GM19238 (cell line): ENCODE measurements at regions not wholly inside any gene's neighbourhood (a gene's known extent, or its start where the extent isn't known, plus 50 kb on each side); places are given as distances from the start of the nearest gene placed in this dataset.

Experiments
- DNase-seq: peaks from one replicate; pipeline ENCODE4 v3.0.0; 2011; ENCODE audit warnings: low spot score; ENCODE audit not compliant: insufficient read length

- no peak for DNase-seq
These were observed 445.7 kb upstream of the CLINT1 start for GRCh38 chr5:158304607-158305006.

GRCh38 chr5:158303883-158304282 lies 444.9 kb upstream of the CLINT1 start:
- no peak for DNase-seq

DNA sequence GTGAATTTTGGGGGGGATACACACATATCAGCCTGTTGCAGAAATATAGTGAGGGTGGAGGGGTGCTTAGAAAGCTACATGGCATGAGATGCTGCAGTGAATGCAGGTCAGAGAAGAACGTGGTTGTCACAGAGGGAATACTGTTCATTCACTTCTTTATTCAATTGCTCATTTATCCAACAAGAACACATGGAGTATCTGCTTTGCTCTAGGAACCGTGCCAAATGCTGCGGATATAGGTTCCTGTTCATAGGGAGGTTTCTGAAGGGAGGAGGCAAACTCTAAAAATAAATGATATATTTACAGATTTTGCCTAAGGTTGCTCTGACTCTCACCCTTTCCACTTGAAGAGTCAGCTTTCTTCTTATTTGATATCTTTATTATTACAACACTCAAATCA lies 444.3 kb upstream of the CLINT1 start:
- no peak for DNase-seq

- DNase-seq = no peak
These were observed 443.1 kb upstream of the CLINT1 start for GRCh38 chr5:158302029-158302428.

GRCh38 chr5:158301186-158301585 lies 442.2 kb upstream of the CLINT1 start:
- DNase-seq = no peak

DNA sequence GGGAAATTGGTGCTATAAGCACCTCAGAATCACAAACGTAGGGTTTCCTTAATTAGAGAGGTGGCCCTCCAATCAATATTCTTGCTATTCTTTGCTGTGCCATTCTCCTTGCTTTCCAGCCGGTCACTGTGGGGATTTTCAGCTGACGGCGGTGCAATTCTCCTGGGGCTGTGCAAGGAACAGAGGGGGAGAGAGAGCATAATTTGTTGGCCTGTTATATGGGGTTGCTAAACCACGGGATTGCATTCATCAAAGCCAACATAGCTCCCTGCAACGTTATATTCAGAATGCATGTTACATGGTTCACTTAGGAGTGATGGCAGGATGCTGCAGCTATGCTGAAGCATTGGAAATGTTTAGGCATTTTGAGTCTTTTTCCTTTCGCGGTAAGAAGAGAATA lies 441.3 kb upstream of the CLINT1 start:
- no peak for DNase-seq

GRCh38 chr5:158297002-158297527 lies 438.1 kb upstream of the CLINT1 start:
- DNase-seq = no peak

DNA sequence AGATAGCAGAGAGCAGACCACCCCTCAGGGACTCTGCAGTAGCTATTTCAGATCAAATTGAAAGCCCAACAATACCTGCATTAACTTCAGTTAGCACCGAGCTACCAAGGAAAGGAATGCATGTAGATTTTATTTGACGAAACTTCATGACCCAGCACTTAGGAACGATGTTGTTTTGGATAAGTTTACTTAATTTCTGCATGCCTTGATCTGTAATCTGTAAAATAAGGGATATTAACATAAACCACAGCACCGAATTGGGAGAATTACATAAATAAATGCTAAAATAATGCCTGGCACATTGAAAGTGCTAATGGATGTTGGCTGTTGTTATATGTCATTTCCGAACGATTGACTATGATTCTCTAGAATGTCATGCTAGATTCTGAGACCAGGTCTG lies 435.8 kb upstream of the CLINT1 start:
- DNase-seq = no peak

DNA sequence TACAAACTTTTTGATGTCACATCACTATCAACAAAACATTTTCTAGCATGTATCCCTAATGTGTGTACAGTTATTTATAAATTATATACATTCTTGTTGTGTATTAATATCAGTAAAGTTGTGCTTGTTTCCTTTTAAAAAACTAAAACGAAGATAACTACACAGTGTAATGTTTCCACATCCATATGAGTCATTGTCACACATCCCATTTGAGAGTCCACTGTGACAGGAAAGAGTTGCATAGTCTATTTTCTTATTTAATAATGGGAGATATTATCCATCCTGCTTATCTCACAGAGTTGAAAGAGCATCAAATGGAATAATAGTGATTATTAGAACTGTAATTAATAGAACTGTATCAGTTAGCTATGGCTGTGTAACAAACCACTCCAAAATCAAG lies 434.0 kb upstream of the CLINT1 start:
- DNase-seq = no peak

- DNase-seq = no peak
These were observed 431.0 kb upstream of the CLINT1 start for GRCh38 chr5:158289967-158290366.

GRCh38 chr5:158288272-158288657 lies 429.3 kb upstream of the CLINT1 start:
- no peak for DNase-seq

- no peak for DNase-seq
These were observed 428.8 kb upstream of the CLINT1 start for GRCh38 chr5:158287643-158288271.

GRCh38 chr5:158286827-158287226 lies 427.9 kb upstream of the CLINT1 start:
- DNase-seq = no peak

- no peak for DNase-seq
These were observed 426.8 kb upstream of the CLINT1 start for GRCh38 chr5:158285698-158286097.

- DNase-seq = no peak
These were observed 425.3 kb upstream of the CLINT1 start for GRCh38 chr5:158284242-158284641.

GRCh38 chr5:158283397-158283796 lies 424.5 kb upstream of the CLINT1 start:
- no peak for DNase-seq

DNA sequence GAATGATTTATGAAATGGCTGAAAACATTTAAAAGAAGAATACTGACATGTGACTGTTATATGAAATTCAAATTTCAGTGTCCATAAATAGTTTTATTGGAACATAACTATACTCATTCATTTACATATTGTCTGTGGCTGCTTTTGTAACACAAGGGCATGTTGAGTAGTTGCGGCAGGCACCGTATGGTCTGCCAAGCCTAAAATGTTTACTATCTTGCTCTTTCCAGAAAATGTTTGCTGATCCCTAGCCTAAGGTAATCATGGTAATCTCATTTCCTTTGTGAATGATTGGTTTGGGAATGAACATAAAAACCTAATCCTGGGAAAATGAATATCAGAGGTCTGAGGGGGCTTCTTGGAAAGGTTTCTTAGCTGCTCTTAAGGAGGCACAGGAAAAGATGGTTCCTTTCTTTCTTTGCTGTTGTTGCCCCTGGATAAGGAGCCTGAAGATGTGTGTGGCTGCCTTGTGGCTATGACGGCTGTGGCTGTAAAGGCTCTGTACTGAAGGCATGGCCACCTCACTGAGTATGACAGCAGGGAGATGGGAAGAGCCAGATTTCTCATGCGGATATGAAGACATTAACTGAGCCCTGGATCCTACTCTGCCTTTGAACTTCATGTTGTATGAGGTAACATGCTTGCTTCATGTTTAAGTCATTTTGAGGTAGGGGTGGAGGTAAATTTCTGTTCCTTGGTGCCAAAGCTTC lies 419.4 kb upstream of the CLINT1 start:
- DNase-seq = no peak

DNA sequence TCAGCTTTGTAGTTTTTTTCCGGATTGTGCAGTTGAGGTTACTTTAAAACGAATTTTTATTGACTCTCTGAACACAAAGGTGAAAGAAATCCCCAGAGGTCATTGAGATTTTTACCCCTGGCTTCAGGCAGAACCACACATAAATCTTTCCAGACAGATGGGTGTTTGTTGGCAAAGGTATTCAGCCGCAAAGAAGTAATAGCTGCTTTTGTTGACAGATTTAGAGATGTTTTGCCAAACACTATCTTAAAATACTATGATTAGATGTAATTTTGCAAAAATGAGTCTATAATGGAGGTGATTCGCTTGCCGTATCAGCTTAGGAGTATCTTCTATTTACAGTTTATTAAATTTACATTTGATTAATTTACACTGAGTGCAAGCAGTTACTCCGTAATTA lies 418.3 kb upstream of the CLINT1 start:
- no peak for DNase-seq

DNA sequence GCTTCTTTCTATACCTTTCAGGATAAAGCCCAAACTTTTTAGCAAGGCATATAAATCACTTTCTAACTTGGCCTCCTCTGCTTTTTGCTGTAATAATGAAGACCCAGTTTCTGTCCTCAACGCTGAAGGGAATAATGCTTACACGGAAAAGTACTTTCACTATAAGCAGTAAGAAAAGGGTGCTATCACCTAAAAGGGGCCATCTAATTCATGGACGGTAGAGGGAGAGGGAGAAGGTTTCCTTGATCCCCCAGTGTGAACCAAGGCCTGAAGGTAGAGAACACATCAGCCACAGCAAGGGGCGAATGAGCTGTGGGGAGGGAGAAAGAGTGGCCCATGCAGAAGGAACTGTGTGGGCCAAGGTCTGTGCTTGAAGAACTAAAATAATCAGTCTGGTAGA lies 417.7 kb upstream of the CLINT1 start:
- DNase-seq = no peak

GRCh38 chr5:158275511-158275910 lies 416.6 kb upstream of the CLINT1 start:
- DNase-seq = no peak

GRCh38 chr5:158273035-158273434 lies 414.1 kb upstream of the CLINT1 start:
- no peak for DNase-seq

- DNase-seq = no peak
These were observed 413.5 kb upstream of the CLINT1 start for GRCh38 chr5:158272409-158272808.

DNA sequence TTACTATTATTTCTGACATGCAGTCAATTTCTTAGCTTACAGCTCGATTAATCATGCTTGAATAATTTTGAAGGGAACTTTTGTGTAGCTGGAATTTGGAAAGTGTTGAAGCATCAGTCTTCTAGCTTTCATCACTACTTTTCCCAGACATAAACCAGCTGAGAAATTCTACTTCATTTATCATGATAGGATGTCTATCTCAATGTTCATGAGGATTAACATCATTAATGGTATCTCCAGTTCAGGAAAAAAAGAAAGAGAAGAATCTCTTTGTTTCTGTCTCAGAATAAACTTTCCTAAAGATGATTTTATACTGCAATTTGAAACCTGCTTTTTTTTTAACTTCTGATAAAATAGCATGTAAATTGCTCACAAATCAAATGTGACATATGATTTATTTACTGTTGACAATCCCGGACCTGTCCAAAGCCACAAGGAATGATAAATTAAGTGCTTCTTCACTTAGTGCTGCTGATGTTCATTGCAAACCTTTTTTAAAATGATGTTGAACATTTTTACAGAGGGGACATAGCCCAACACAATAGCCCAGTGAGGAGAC lies 412.1 kb upstream of the CLINT1 start:
- no peak for DNase-seq
